ENCODE measurements at regions not wholly inside any gene's neighbourhood (a gene's known extent, or its start where the extent isn't known, plus 50 kb on each side); places are given as distances from the start of the nearest gene placed in this dataset.
"Not testable (repeated sequence)": the region's sequence is repeated elsewhere in the genome, so short reads cannot be mapped to it uniquely, and the experiment has no call there.

DNA sequence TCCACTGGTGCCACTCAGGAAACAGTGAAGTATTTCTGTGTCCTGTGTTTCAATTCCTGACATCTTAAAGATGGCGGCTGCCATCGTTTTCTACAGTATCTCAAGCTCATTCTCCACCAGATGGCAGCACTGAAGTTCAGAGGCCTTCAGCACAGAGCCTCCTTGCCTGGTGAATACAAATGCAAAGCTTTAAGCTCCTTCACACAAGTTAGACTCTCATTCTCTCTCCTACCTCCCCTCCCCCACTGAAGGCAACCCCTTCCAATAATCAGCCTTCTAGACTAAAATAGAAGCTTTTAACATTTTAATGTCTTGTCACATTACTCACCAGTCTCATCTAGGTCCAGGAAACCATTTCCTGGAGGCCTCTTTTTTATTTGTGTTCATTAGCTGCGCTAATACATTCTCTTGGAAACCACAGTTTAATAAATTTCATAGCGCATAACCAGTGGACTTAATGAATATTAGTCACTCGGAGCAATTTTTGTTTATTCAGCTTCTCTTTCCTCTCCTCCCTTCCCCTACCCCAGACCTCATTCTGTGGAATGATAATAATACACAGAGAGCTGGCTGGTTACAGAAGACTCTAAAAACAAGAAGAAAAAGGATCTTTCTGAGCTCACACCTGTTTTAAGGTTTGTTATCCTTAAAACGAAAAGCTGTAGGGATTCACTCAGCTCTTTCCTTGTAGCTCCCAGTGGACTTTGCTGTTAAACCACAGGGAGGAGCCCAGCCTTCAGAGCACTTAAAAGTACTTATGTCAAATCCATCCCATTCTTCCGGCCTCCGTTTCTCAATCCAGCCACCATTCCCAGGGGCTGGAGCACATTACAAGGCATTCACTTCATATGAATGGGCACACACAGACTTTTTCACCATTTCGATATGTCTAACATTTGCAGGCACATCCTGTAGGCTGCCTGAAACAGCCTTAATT, 384.9 kb downstream of the HLX start:
- DNase-seq = peak; percentile 60

GRCh38 chr1:221264848-221265247, 385.6 kb downstream of the HLX start:
- DNase-seq = no peak

GRCh38 chr1:221268295-221268694, 389.1 kb downstream of the HLX start:
- peak; percentile 4 for DNase-seq

GRCh38 chr1:221271701-221272100, 392.5 kb downstream of the HLX start:
- no peak for DNase-seq

DNA sequence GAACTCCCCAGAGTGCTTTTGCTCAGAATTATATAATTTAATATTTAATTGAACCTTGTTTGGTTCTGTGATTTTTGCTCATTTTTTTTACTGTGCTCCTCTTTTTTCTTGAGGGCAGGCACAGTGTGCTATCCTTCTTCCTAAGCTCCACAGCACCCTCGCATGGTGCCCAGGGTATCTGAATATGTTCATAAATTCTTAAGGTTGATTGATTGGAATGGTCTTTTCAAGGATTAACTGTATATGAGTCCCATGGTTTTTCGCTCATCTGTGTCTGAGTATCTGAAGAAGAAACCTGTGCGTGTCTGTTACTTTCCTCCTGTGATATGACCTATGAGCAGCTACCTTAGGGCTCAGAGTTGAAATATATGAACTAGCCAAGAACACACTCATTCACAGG, 393.7 kb downstream of the HLX start:
- no peak for DNase-seq

GRCh38 chr1:221274373-221274772, 395.1 kb downstream of the HLX start:
- DNase-seq = no peak

- no peak for DNase-seq
Observed at GRCh38 chr1:221276896-221277409, 397.7 kb downstream of the HLX start.

DNA sequence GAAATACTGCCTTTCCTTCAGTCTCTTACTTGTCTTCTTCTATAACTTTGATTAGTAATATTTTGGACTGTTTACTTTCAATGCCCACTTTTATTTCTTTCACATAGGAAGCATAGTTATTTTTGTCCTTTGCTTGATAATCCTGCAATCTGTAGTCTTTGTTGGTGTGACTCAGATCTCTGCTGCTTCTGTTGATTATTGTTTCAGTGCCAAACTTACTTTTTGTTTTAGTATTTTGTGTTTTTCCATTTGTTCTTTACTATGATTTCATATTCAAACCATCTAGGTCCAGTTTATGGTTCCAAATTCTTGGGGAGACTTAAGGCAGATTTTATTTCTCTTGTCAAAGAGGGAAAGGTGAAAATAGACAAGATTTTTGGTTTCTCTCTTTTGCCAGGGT, 399.9 kb downstream of the HLX start:
- DNase-seq = no peak

GRCh38 chr1:221283532-221283931, 404.3 kb downstream of the HLX start:
- DNase-seq = no peak

- DNase-seq = no peak
Observed at GRCh38 chr1:221284028-221284427, 404.8 kb downstream of the HLX start.

- not testable (repeated sequence) for DNase-seq
Observed at GRCh38 chr1:221284991-221285390, 405.7 kb downstream of the HLX start.

DNA sequence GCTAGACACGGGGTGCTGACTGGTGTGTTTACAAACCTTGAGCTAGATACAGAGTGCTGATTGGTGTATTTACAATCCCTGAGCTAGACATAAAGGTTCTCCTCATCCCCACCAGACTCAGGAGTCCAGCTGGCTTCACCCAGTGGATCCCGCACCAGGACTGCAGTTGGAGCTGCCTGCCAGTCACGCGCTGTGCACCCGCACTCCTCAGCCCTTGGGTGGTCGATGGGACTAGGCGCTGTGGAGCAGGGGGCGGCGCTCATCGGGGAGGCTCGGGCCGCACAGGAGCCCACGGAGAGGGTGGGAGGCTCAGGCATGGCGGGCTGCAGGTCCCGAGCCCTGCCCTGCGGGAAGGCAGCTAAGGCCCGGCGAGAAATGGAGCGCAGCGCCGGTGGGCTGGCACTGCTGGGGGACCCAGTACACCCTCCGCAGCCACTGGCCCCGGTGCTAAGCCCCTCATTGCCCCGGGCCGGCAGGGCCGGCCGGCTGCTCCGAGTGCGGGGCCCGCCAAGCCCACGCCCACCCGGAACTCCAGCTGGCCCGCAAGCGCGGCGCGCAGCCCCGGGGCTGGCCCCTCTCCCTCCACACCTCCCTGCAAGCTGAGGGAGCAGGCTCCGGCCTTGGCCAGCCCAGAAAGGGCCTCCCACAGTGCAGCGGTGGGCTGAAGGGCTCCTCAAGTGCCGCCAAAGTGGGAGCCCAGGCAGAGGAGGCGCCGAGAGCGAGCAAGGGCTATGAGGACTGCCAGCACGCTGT, 406.4 kb downstream of the HLX start:
- DNase-seq = not testable (repeated sequence)

DNA sequence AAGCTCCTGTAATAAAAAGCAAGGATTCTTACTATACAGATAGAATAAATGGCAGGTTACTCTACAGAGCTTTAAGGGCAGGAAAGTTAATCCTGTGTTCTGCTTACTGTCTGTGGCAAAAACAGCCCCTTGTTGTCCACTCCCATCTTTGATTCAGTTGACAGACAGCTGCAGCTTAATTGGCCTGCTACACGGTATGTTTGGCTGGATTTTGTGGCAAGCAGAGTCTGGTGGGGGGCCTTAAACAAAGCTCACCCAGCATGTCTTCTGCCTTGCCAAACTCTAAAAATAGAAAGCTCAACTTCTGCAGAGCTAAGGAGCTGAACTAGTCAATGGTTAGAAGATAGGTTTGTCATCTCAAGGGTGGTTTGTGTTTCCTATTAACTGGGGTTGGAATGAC, 407.2 kb downstream of the HLX start:
- DNase-seq = no peak

DNA sequence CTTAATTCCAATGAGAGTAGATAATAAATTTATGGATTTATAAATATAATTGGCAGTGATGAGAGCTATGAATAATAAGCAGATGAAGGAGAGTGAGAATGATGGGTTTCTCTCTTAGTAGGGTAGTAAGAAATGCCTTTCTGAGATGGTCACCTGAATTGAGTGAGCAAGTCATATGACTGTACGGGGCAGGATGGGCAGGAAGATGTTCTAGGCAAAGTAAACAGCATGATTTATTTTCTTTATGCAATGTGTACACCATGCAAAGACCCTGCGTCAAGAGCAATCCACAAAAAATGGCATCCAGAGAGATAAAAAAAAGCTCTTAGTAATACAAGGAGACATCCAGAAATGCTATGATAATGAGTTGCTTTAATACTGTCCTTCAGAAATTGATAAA, 409.9 kb downstream of the HLX start:
- no peak for DNase-seq

DNA sequence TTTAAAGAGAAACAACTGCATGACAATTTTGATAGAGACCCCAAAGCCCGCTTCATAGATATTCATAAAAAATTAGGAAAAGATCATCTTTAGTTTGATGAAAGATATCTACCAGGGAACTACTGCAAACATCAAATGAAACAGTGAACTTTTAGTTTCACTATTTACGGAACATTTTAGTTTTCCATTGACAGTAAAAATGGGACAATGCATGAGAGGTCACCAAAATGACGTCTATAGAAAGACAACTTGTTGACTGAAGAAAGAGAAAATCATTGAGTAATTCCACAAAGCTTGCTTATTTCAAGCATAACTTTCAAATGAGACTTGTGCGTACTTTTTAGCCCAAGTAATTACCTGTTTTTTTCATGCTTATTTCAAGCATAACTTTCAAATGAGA, 411.4 kb downstream of the HLX start:
- DNase-seq = no peak

GRCh38 chr1:221291113-221291512, 411.9 kb downstream of the HLX start:
- DNase-seq = no peak

DNA sequence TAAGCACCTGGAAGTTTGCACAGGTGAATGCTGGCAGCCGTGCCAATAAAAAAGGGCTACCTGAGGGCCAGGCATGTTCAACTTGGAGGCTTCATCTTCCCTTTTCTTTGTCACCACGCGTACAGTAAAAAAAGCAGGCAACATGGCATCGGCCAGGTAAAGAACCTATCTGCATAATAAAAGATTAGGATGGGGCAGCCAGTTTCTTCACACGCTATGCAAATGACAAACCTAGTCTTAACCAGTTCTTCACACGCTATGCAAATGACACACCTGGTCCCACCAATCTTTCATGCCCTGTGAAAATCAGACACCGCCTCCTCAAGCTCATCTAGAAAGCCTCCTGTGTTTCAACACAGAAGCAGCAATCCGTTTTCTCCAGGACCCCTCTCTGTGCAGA, 413.4 kb downstream of the HLX start:
- no peak for DNase-seq

DNA sequence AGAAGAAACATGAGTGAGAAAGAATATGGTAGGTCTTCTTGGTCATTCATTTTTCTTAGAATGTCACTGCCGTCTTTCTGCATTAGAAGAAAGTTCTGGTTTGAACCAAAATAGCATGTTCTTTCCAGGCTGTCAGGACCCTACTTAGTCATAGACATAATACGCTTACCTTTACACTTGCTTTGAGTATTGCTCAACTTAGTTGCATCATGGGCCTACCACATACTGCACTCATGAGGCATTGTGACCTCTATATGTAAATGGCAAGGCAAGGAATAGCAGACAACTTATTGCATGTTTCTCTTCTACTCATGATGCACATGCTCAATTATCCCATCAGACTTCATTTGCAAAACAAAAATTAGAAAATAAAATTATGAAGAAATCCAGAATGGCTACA, 415.0 kb downstream of the HLX start:
- DNase-seq = no peak

GRCh38 chr1:221302357-221302756, 423.1 kb downstream of the HLX start:
- no peak for DNase-seq

GRCh38 chr1:221302810-221303209, 423.6 kb downstream of the HLX start:
- DNase-seq = no peak

DNA sequence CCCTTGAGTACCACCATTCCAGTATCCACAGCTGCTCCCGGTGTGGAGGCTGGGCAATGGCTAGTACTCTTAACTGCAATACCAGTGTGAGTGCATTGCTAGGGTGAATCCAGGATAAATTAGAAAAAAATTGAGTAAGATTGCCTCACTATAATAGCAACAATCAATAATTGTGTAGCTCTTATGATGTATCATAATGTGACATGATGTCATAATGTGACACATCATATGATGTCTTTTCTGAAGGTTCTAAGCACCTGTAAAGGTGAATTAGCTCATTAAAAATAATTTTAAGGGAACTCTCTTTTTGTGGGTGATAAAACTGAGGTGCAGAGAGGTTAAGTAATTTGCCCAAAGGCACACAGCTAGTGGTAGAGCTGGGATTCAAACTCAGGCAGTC, 424.4 kb downstream of the HLX start:
- DNase-seq = no peak

- no peak for DNase-seq
Observed at GRCh38 chr1:221306239-221306638, 427.0 kb downstream of the HLX start.

DNA sequence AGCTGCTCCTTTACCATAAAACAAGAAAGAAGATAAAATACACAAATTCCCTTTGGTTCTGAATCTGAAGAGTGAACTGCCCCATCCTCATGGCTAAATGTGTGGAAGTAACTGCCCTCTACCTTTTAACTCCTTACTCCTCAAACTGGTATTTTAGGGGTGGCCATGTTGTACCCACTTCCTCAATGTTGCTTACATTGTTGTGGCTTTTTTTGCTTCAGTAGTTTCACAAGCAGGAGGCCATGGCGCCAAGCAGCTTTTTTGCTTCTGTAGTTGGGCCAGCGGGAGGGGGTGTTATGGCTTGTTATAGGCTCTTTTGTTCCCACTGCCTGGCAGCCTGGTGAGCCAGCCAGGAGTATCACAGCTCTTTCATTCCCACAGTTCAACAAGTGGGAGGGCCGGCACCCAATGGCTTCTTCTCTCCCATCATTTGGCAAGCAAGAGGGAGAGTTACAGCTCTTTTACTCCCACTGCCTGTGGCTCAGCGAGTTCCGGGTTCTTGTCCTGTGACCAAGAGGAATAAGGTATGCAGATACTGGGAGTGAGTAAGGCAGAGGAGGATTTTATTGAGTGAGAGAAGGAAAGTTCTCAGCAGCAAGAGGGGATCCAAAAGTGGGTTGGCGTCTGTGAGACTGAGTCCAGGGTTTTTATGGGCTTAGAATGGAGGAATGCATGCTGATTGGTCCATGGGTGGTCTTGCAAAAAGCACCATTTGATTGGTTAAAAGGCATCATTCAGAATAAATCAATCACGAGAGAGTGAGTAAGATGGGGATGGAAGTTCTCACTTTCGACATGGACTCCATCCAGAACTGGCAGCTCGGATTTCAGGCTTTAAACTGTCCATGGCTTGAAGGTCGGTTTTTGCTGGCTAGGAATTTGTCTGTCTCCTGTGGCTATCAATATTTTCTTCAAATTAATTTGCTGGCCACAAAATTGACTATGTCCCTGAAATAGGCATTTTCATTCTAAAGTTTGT, 429.6 kb downstream of the HLX start:
- no peak for DNase-seq
